Loucy (cell line): ENCODE measurements at regions not wholly inside any gene's neighbourhood (a gene's known extent, or its start where the extent isn't known, plus 50 kb on each side); places are given as distances from the start of the nearest gene placed in this dataset.

Experiments used
- H2AFZ ChIP-seq: fragments of 200-600 bp; sonication (generic); 2 replicates; pipeline ENCODE4 v1.6.0; 2016; ENCODE audit warnings: antibody characterized with exemption, mild to moderate bottlenecking, low read length, moderate library complexity
- H3F3A ChIP-seq: fragments of 200-600 bp; 2 replicates; pipeline ENCODE4 v1.6.0; 2016; ENCODE audit warnings: antibody characterized with exemption, low read depth, mild to moderate bottlenecking
- H3K27me3 ChIP-seq: fragments of 200-600 bp; sonication (generic); 2 replicates; pipeline ENCODE4 v1.6.1; 2014; ENCODE audit warnings: low read length, mild to moderate bottlenecking; ENCODE audit not compliant: insufficient read depth, poor library complexity, severe bottlenecking
- H3K36me3 ChIP-seq: fragments of 200-600 bp; sonication (generic); 2 replicates; pipeline ENCODE4 v1.6.1; 2016; ENCODE audit warnings: low read length; ENCODE audit not compliant: insufficient read depth
- H3K4me1 ChIP-seq: fragments of 200-600 bp; sonication (generic); 2 replicates; pipeline ENCODE4 v1.5.1; 2014; ENCODE audit warnings: low read length, mild to moderate bottlenecking; ENCODE audit not compliant: insufficient read depth, poor library complexity, severe bottlenecking
- H3K4me2 ChIP-seq: fragments of 200-600 bp; sonication (generic); 2 replicates; pipeline ENCODE4 v1.6.0; 2014; ENCODE audit warnings: antibody characterized with exemption, low read length, low read depth, mild to moderate bottlenecking; ENCODE audit not compliant: poor library complexity, severe bottlenecking
- H3K4me3 ChIP-seq: fragments of 200-600 bp; sonication (generic); 2 replicates; pipeline ENCODE4 v1.5.1; 2014; ENCODE audit warnings: low read length, mild to moderate bottlenecking, mixed read lengths; ENCODE audit not compliant: poor library complexity, severe bottlenecking
- H3K79me2 ChIP-seq: fragments of 200-600 bp; sonication (generic); 2 replicates; pipeline ENCODE4 v1.6.1; 2014; ENCODE audit warnings: low read length; ENCODE audit not compliant: insufficient read depth
- H3K9ac ChIP-seq: fragments of 200-600 bp; sonication (generic); 2 replicates; pipeline ENCODE4 v1.6.0; 2014; ENCODE audit warnings: mild to moderate bottlenecking, low read depth, low read length, moderate library complexity; ENCODE audit not compliant: poor library complexity, severe bottlenecking
- H3K9me2 ChIP-seq: fragments of 200-600 bp; sonication (generic); replicated peaks from 2 replicates; pipeline ENCODE4 v1.6.1; 2016; ENCODE audit warnings: low read depth, low read length, mixed read lengths
- H3K9me3 ChIP-seq: fragments of 200-600 bp; sonication (generic); 2 replicates; pipeline ENCODE4 v1.6.1; 2014; ENCODE audit warnings: mild to moderate bottlenecking, antibody characterized with exemption, low read length, low read depth; ENCODE audit not compliant: insufficient read depth
- H4K20me1 ChIP-seq: fragments of 200-600 bp; sonication (generic); 2 replicates; pipeline ENCODE4 v1.6.0; 2014; ENCODE audit warnings: antibody characterized with exemption, low read length, mild to moderate bottlenecking; ENCODE audit not compliant: insufficient read depth, poor library complexity, severe bottlenecking
- CTCF ChIP-seq: fragments of 200-600 bp; sonication (generic); conservative IDR thresholded peaks from 2 replicates; pipeline ENCODE4 v1.5.1; 2014; ENCODE audit warnings: mild to moderate bottlenecking, antibody characterized with exemption, low read length
- EZH2phosphoT487 ChIP-seq: fragments of 200-600 bp; IDR thresholded peaks from 2 replicates; pipeline ENCODE4 v1.6.1; 2018; ENCODE audit warnings: antibody characterized with exemption, mild to moderate bottlenecking, moderate library complexity, borderline replicate concordance

- Histone ChIP-seq H3K9ac (no peak overlapping the region), H3K4me1 (no peaks in the 10 kb centered on the region), H3K9me3 (no peaks in the 10 kb centered on the region), H3K9me2 (no peaks in the 10 kb centered on the region), H3F3A (no peaks in the 10 kb centered on the region), H3K36me3 (no peaks in the 10 kb centered on the region), H3K4me3 (no peak overlapping the region), H3K4me2 (no peak overlapping the region), H4K20me1 (no peaks in the 10 kb centered on the region), H3K79me2 (no peaks in the 10 kb centered on the region), H2AFZ (no peak overlapping the region), H3K27me3 (no peaks in the 10 kb centered on the region)
- TF ChIP-seq CTCF = no peak
- TF ChIP-seq EZH2phosphoT487 = no peak
Observed at GRCh38 chrX:39043838-39044550, 242.7 kb downstream of the MID1IP1 start.

GRCh38 chrX:39047174-39047573 lies 245.9 kb downstream of the MID1IP1 start:
- Histone ChIP-seq H3K9me2 (no peaks in the 10 kb centered on the region), H3K9ac (no peak overlapping the region), H3K9me3 (no peaks in the 10 kb centered on the region), H3K36me3 (no peaks in the 10 kb centered on the region), H4K20me1 (no peaks in the 10 kb centered on the region), H3K27me3 (no peaks in the 10 kb centered on the region), H3F3A (no peaks in the 10 kb centered on the region), H2AFZ (no peak overlapping the region), H3K4me1 (peaks cover 1% of the 10 kb centered on the region), H3K79me2 (no peaks in the 10 kb centered on the region), H3K4me2 (no peak overlapping the region), H3K4me3 (no peak overlapping the region)
- TF ChIP-seq CTCF = no peak
- TF ChIP-seq EZH2phosphoT487 = no peak

GRCh38 chrX:39049975-39050374 lies 248.7 kb downstream of the MID1IP1 start:
- Histone ChIP-seq H3K4me2 (no peak overlapping the region), H3K27me3 (no peaks in the 10 kb centered on the region), H3K4me3 (no peak overlapping the region), H3F3A (no peaks in the 10 kb centered on the region), H3K36me3 (no peaks in the 10 kb centered on the region), H3K4me1 (peaks cover 14% of the 10 kb centered on the region), H2AFZ (no peak overlapping the region), H3K9me2 (no peaks in the 10 kb centered on the region), H3K79me2 (no peaks in the 10 kb centered on the region), H3K9ac (no peak overlapping the region), H3K9me3 (no peaks in the 10 kb centered on the region), H4K20me1 (no peaks in the 10 kb centered on the region)
- no peak for TF ChIP-seq CTCF
- TF ChIP-seq EZH2phosphoT487 = no peak
